ENCODE measurements at regions not wholly inside any gene's neighbourhood (a gene's known extent, or its start where the extent isn't known, plus 50 kb on each side); places are given as distances from the start of the nearest gene placed in this dataset.
"Not testable (repeated sequence)": the region's sequence is repeated elsewhere in the genome, so short reads cannot be mapped to it uniquely, and the experiment has no call there.

DNA sequence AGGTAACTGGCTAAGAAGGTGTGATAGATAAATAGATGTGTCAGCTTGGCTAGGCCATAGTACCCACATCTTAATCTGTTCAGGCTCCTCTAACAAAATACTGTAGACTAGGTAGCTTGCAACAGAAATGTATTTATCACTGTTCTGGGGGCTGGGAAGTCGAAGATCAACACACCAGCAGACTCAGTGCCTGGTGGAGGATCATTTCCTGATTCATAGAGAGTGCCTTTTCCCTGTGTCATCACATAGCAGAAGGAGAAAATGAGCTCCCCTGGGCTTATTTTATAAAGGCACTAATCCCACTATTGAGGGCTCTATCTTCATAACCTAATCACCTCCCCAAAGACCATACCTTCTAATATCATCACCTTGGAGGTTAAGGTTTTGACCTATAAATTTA is 532.7 kb upstream of the OLFM3 start:
- no peak for DNase-seq

DNA sequence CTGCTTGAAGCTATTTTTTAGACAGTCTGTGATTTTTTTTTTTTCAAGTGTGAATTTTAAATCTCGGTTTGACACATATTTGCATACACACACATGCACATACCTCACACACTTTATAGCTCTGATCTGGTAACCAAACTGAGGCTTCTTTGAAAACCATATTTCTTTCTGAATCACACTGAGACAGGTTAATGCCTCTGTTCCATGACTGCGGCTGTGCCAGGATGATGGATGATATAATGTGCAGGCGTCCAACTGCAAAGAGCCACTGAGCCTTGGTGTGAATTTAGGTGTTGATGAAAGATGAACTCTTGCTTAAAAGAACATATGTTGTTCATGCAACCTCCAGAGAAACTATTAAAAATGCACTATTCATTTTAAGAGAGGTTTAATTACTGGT is 504.0 kb upstream of the OLFM3 start:
- no peak for DNase-seq

DNA sequence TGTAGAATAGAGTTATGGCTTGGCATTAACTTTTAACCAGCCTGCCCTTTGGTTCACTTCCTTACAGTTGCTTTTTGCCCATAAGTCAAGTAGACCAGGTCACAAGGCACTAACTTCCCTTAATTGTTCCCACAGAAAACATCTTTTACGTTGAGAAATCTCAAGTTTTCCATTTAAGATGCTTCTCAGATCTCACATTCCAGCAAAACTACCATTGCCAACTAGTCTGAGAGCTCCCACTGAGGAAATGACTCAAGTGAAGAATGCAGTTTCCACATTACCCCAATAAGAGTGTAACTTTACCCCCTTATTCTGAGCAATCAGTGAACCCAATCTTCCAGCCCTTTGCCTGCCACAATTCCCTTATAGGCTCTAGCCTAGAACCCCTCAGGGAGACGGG is 502.2 kb upstream of the OLFM3 start:
- no peak for DNase-seq

DNA sequence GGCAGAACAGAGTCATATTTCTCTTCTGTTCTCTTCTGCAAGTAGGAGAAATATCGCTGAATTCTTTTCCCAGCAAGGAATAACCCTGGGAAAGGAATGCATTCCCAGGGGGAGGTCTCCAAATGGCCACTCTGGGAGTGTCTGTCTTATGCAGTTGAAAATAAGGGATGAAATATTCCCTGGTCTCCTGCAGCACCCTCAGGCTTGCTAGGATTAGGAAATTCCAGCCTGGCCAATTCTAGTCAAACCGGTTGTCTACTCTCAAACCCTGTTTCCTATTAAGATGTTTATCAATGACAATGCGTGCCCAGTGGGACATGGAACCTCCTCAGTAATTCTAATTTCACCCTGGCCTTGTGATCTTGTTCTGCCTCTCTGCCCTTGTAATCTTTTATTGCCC is 501.1 kb upstream of the OLFM3 start:
- DNase-seq: not testable (repeated sequence)

DNA sequence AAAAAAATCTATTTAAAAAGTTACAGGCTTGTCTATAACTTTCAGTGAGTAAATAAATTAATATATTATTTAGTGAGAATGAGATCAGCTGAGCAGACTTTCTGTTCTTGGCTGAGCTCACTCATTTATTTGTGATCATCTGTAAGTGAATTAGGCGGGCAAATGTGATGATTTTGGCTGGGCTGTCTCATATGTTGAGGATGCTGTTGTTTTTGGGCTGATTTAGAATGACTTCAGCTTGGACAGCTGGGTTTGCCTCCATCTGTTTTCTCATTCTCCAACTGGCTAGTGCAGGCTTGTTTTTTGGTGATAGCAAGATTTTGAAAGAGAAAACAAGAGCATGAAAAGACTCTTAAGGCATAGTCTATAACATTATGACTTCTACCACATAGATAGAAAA is 475.8 kb upstream of the OLFM3 start:
- DNase-seq: no peak

DNA sequence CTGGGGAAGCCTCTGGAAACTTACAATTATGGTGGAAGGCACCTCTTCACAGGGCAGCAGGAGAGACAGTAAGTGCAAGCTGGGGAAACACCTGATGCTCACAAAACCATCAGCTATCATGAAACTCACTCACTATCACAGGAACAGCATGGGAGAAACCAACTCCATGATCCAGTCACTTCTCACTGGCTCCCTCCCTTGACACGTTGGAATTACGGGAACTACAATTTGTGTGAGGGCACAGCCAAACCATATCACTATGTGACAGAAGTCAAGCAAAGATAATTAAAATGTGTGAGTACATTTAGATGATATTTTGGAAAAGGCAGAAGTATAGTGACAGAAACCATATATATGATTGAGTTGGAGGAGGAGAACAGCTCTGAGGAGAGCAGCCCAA is 474.0 kb upstream of the OLFM3 start:
- no peak for DNase-seq

DNA sequence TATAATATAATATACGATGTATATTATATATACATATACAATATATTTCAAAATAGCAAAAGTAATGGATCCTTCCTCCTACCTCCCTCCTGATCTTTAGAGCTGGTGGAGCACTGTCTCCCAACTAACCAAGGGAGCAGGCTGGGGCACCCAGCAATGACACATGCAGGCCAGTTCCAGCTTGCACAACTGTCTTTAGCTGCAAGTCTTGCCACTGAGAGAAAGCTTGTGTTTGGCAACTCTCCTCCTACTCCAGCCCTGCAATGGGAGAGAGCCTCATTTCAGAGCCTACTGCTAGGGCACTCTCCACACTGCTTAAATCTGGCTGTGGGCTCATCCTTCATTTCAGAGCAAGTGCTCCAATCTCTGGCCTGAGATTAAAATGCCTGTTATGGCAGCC is 469.8 kb upstream of the OLFM3 start:
- no peak for DNase-seq

DNA sequence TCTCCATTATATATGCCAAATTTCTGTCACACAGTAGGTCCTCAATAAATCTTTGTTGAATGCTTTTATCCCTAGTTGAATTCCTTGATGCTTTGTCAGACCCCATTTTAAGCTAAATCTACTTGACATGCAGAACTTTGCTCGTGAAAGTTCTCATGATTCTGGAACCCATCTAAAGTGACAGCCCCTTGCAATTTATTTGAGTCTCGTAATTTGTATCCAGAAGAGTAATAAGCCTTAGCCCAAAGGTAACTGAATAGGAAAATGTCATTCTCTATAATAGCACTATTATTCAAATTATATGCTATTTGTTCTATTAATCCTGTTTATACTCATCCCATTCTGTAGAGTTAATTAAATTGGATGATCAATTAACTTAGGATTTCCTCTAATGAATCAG is 466.6 kb upstream of the OLFM3 start:
- DNase-seq: no peak

DNA sequence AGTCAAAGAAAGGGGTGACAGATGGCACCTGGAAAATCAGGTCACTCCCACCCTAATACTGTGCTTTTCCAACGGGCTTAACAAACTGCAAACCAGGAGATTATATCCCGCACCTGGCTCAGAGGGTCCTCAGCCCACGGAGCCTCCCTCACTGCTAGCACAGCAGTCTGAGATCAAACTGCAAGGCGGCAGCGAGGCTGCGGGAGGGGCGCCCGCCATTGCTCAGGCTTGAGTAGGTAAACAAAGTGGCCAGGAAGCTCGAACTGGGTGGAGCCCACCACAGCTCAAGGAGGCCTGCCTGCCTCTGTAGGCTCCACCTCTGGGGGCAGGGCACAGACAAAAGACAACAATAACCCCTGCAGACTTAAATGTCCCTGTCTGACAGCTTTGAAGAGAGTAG is 445.6 kb upstream of the OLFM3 start:
- DNase-seq: not testable (repeated sequence)

DNA sequence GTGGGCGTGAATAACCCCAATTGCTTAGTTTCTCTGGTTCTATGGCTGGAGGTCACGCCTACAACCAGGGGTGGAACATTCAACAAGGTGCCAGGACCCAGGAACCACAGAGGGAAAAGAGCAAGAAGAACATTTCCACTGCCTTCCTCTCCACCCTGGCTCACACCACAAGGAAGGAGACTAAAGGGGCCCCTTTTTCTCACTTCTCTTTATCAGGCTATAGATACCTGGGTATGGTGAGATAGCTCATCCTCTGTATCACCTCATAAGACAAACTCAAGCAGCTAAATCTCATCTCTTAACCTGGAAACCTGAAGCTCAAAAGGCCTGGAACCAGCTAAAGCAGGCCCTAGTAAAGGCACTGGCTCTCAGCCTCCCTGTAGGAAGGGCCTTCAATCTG is 438.8 kb upstream of the OLFM3 start:
- DNase-seq: no peak

DNA sequence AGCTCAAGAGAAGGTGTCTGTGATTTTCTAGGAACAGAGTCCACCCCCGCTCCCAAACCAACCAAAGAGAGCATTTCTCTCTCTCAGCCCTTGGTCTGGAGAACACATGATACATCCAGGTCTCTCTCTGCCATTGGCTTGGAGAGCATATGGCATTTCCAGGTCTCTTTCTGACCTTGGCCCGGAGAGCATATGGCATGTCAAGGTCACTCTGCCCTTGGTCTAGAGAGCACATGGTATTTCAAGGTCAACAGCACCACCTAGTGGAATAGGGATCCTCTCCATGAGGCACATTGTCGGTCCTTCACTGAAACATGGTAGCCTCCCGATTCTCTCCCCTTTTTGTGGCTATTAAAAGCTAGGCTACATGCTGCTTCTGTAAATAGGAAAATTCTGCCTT is 437.7 kb upstream of the OLFM3 start:
- DNase-seq: peak in 1 of 56 donors; percentile 3

DNA sequence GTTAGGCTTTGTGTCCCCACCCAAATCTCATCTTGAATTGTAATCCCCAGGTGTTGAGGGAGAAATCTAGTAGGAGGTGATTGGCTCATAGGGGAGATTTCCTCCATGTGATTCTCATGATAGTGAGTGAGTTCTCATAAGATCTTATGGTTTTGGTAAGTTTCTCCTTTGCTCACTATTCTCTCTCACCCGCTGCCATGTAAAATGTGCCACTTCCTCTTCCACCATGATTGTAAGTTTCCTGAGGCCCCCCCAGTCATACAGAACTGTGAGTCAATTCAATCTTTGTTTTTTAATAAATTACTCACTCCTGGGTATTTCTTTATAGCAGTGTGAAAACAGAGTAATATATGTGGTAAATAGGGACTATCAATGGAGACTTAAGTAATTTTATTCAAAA is 434.5 kb upstream of the OLFM3 start:
- no peak for DNase-seq

DNA sequence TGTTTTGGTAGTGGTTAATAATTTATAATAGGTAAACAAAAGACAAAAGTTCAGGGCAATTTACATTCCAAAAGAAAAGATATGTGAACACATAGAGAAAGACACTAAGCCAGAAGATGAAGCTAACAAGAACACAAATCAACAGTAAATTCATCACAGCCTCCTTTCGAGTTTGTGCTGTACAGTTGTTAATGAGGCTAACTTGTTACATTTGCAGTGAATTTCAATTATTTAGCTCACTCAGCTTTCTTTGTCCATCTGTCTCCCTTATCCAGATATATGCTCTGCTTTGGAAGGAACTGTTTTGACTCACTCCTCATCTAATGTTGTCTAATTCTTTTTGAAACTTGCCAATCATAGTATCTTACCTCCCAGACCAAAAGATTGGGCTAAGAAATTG is 423.3 kb upstream of the OLFM3 start:
- no peak for DNase-seq

Measured in amygdala (tissue), 56 donors.